Psoas muscle (tissue), 7 donors: ENCODE measurements at regions not wholly inside any gene's neighbourhood (a gene's known extent, or its start where the extent isn't known, plus 50 kb on each side); places are given as distances from the start of the nearest gene placed in this dataset.

ENCODE experiments used
- ATAC-seq, 4 donors: fragments of 200-7000 bp; cut with Tn5 transposase; one replicate each; pipeline ENCODE4 v1.9.1; 2020; ENCODE audit warnings: moderate library complexity in 3 of 4, mild to moderate bottlenecking in 2 of 4
- DNase-seq, 2 donors: peaks; one replicate each; pipeline ENCODE4 v3.0.0-alpha.2; 2020
- H3K27ac ChIP-seq: fragments of 200-600 bp; one replicate; pipeline ENCODE4 v1.8.0; 2022
- H3K27me3 ChIP-seq, 3 donors: fragments of 200-600 bp in 1 of 3; one replicate each; pipeline versions ENCODE4 v1.6.1 to v1.8.0; 2013 to 2022; ENCODE audit warnings: low read length in 2 of 3, mild to moderate bottlenecking in 2 of 3, moderate library complexity in 1 of 3; ENCODE audit not compliant: insufficient read depth in 3 of 3
- H3K36me3 ChIP-seq, 2 donors: fragments of 200-600 bp in 1 of 2; one replicate each; pipeline versions ENCODE4 v1.6.1 to v1.8.0; 2013 to 2022; ENCODE audit warnings: low read depth in 1 of 2, mild to moderate bottlenecking in 1 of 2, moderate library complexity in 1 of 2; ENCODE audit not compliant: insufficient read depth in 1 of 2
- H3K4me1 ChIP-seq: fragments of 200-600 bp; one replicate; pipeline ENCODE4 v1.8.0; 2022
- H3K4me3 ChIP-seq: fragments of 200-600 bp; one replicate; pipeline ENCODE4 v1.8.0; 2022; ENCODE audit warnings: mild to moderate bottlenecking
- H3K9me3 ChIP-seq: fragments of 200-600 bp; one replicate; pipeline ENCODE4 v1.8.0; 2022
- CTCF ChIP-seq: fragments of 200-600 bp; IDR thresholded peaks from one replicate; pipeline ENCODE4 v1.8.0; 2022; ENCODE audit warnings: antibody characterized with exemption
- WGBS, 3 donors: extraction: QIAGEN DNeasy Blood & Tissue Kit; methylation state at CpG; one replicate each; pipeline versions ENCODE4 v1.1.6 to v1.1.7; 2013; 5-methylcytosine and 5-hydroxymethylcytosine counted together
- intact Hi-C, 2 donors: fragments of 100-400 bp; cut with DNase I; formaldehyde crosslinking; loops; one replicate each; pipeline versions ENCODE4 v1.11.0 to v1.14.2; 2022
- donor health status: healthy with polysubstance abuse.
- donor health status: DM: no; HTN: no; CAD: no; lungs with moderate emphysema.
- donor health status: Bipolar disorder and iron deficiency.
- donor health status: healthy.
- donor health status: DM: yes; HTN: yes; CAD: no.
- donor health status: DM: no; HTN: no; CAD: no.
- donor health status: DM: yes; HTN: yes; CAD: no.

DNA sequence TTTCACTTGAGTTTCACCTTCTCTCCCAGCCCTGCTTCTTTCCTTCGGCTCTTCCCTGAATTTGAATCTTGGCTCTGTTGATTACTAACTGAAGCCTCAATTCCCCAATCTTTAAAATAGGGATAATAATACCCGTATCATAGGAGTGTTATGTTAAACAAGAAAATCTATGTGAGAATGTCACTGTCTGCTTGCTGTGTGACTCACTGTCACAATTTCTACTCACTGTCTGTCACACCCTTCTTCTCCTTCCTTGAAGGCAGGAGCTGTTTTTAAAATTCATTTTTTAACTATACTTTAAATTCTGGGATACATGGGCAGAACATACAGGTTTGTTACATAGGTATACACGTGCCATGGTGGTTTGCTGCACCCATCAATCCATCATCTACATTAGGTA lies 141.6 kb upstream of the CXCR4 start:
- Histone ChIP-seq H3K4me1 (no peaks in the 10 kb centered on the region), H3K36me3 (no peaks in the 10 kb centered on the region), H3K4me3 (no peak overlapping the region), H3K27me3 (no peaks in the 10 kb centered on the region), H3K27ac (no peak overlapping the region), H3K9me3 (no peaks in the 10 kb centered on the region)
- TF ChIP-seq CTCF, result no peak
- DNase-seq (no peak), ATAC-seq (no peak)
- WGBS, 3 donors, result 89 to 94% (median 93%) methylated on average over 3 of the region's 3 CpGs
- intact Hi-C loops, result no loop called here

- ATAC-seq (no peak), DNase-seq (no peak)
- Histone ChIP-seq H3K27ac (no peak overlapping the region), H3K4me1 (no peaks in the 10 kb centered on the region), H3K36me3 (no peaks in the 10 kb centered on the region), H3K4me3 (no peak overlapping the region), H3K9me3 (no peaks in the 10 kb centered on the region), H3K27me3 (no peaks in the 10 kb centered on the region)
- no peak for TF ChIP-seq CTCF
- intact Hi-C loops, result no loop called here
- WGBS, 3 donors, result 27 to 38% (median 30%) methylated on average over 1 of the region's 1 CpG
Measured at GRCh38 chr2:136257893-136258292, 139.9 kb upstream of the CXCR4 start.

- no peak for DNase-seq
- no peaks in the 10 kb centered on the region for H3K4me1 ChIP-seq
- H3K9me3 ChIP-seq, result no peaks in the 10 kb centered on the region
- H3K27me3 ChIP-seq, result no peaks in the 10 kb centered on the region
- intact Hi-C loops, result no loop called here
- no peak for TF ChIP-seq CTCF
- peak in 2 of 4 donors; percentile 42 to 75 for ATAC-seq
- no peak overlapping the region for H3K4me3 ChIP-seq
- no peaks in the 10 kb centered on the region for H3K36me3 ChIP-seq
- no peak overlapping the region for H3K27ac ChIP-seq
- 48 to 57% (median 48%) methylated on average over 9 of the region's 9 CpGs for WGBS, 3 donors
Measured at GRCh38 chr2:136255648-136256461, 137.9 kb upstream of the CXCR4 start.

- WGBS, 3 donors, result 90 to 95% (median 92%) methylated on average over 3 of the region's 3 CpGs
- intact Hi-C loops, result no loop called here
- Histone ChIP-seq H3K27ac (no peak overlapping the region), H3K9me3 (no peaks in the 10 kb centered on the region), H3K36me3 (no peaks in the 10 kb centered on the region), H3K4me3 (no peak overlapping the region), H3K4me1 (no peaks in the 10 kb centered on the region), H3K27me3 (no peaks in the 10 kb centered on the region)
- DNase-seq (no peak), ATAC-seq (no peak)
- TF ChIP-seq CTCF, result no peak
Measured at GRCh38 chr2:136255127-136255526, 137.2 kb upstream of the CXCR4 start.

DNA sequence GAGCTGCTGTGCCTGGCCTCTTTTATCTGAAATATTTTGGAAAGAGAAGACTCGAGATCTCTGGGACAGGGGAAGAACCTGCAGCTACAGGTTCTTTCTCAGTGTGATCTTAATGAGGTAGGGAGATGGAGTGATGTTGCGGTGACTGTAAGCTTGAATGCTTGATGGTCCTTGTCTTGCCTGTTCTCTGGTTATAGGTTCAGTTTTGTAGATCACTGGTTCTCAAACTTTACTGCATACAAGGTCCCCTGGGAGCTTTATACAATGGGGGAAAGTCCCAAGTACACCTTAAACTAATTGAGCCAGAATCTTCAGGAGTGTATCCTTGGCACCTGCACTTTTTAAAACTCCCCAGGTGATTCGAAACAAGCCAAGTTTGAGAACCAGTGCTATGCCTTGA lies 136.7 kb upstream of the CXCR4 start:
- Histone ChIP-seq H3K27me3 (no peaks in the 10 kb centered on the region), H3K36me3 (no peaks in the 10 kb centered on the region), H3K9me3 (no peaks in the 10 kb centered on the region), H3K4me1 (no peaks in the 10 kb centered on the region), H3K27ac (no peak overlapping the region), H3K4me3 (no peak overlapping the region)
- intact Hi-C loops, result no loop called here
- ATAC-seq (no peak), DNase-seq (no peak)
- no peak for TF ChIP-seq CTCF
- WGBS, 3 donors, result 60 to 62% (median 60%) methylated on average over 3 of the region's 3 CpGs
